HG03558 (cell line): ENCODE measurements at regions not wholly inside any gene's neighbourhood (a gene's known extent, or its start where the extent isn't known, plus 50 kb on each side); places are given as distances from the start of the nearest gene placed in this dataset.

Source experiments
- ATAC-seq: cut with Tn5 transposase; IDR thresholded peaks from one replicate; pipeline ENCODE4 v1.9.1; 2021; ENCODE audit warnings: moderate number of reproducible peaks; ENCODE audit not compliant: unreplicated experiment; ENCODE audit errors: extremely low read depth

DNA sequence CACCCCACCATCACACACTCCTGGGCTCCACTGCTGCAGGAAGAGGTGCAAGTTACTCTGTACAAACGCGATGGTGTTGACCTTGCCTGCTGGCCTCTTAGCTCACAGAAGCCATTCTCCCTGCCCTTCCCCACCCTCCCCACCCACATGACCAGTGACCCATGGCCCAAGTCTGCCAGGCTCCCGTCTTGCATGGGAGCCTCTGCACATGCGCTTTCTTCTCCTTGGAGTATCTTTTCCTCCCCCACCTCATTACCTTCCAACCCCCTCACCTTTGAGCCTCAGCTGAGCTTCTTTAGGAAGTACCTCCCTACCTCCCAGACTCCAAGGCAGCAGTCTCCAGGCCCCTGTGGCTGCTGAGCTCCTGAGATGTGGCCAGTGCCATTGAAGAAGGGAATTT, 337.7 kb upstream of the ZNF32 start:
- ATAC-seq: no peak

GRCh38 chr10:43985941-43986340, 337.3 kb upstream of the ZNF32 start:
- no peak for ATAC-seq

- ATAC-seq: no peak
Observed at GRCh38 chr10:43983856-43984271, 335.2 kb upstream of the ZNF32 start.

GRCh38 chr10:43983405-43983804, 334.7 kb upstream of the ZNF32 start:
- ATAC-seq: no peak

- ATAC-seq: no peak
Observed at GRCh38 chr10:43982250-43982649, 333.6 kb upstream of the ZNF32 start.

DNA sequence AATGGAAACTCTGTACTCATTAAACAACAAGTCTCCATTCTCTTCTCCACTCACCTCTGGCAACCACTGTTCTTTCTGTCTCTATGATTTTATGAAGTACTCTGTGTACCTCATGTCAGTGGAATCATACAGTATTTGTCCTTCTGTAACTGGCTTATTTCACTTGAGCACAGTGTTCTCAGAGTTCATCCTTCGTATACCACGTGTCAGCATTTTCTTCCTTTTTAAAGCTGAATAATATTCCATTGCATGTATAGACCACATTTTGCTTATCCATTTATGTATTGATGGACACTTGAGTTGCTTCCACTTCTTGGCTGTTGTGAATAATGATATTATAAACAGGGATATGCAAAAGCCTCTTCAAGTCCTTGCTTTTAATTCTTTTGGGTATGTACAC, 333.0 kb upstream of the ZNF32 start:
- ATAC-seq: no peak

DNA sequence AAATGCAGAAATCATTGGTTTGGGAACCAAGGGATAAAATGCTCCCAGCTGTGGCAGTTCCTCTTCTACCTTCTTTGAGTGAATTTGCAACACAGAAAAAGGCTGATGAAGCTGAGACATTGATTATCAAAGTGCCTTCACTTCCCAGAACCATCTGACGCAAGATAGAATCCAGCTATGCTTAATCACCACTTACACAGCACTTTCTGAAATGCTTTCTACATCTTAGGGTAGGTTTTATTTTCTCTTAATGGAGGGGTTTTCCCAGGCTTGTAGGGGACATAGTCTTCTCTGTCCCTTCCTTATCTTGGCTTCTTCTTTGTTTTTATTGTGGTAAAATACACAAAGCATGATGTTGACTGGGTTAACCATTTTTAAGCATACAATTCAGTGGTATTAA, 332.6 kb upstream of the ZNF32 start:
- ATAC-seq: no peak

DNA sequence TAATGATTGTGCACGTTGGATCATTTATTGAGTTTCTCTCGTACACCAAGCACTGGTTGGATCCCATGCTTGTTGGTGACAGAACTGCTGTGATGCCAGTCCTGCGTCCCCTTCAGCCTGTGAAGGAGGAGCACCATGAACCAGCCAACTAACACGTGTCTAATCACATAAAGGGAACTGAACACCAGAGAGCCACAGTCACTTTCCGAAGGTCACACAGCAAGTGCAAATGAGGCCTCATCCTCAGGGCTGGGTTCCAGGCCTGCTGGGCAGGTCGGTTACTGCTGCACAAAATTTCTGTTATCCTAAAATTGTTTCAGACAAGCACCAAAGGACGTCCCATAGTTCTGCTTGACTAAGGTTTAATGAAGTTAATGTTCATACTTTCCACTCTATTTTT, 332.0 kb upstream of the ZNF32 start:
- no peak for ATAC-seq

DNA sequence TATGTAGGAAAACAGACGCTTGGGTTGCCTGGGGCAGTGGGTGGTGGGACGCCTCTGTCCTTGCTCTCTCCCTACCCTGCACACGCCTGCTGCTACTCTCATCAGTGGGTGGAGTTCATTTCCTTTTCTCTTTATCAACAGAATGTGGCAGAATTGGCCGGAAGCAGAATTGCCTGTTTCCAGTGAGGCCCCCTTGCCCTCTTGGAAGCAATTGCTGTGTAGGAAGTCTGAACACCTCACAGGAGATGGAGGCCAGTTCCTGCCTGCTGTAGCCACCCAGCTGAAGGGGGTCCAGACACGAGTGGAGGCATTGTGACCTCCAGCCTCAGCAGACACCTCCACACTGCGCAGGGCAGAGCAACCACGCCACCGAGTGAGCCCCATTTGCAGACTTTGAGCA, 331.6 kb upstream of the ZNF32 start:
- ATAC-seq: no peak

GRCh38 chr10:43979551-43979950, 330.9 kb upstream of the ZNF32 start:
- no peak for ATAC-seq

DNA sequence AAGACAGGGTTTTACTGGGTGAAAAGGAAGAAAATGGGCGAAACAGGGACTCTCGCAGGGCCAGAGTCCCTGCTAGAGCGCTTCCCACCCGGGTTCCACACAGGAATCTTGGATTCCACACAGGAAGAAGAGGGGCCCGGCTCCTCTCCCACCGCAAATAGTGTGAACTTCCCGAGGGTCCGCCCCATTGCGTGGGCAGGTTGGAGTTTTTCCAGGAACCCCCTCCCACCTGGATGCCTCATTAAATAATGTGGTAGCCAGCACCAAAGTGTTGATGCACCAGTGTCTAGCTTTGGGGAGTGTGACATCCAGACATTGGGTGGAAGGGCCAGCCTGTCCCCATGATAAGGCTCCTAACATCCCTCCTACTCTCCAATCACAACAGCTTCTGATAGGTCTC, 330.3 kb upstream of the ZNF32 start:
- ATAC-seq: no peak

- ATAC-seq: no peak
Observed at GRCh38 chr10:43978091-43978490, 329.4 kb upstream of the ZNF32 start.

DNA sequence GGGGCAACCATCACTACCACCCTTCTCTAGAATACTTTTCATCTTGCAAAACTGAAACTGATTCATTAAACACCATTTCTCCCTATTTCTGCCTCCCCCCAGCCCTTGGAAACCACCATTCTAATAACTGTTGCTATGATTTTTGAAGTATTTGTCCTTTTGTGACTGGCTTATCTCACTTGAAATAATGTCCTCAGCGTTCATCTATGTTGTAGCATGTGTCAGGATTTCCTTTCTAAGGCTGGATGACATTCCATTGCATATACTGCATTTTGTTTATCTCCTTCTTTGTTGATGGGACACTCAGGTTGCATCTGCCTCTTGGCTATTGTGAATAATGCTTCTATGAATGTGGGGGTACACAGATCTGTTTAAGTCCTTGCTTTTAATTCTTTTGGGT, 327.6 kb upstream of the ZNF32 start:
- ATAC-seq: no peak

DNA sequence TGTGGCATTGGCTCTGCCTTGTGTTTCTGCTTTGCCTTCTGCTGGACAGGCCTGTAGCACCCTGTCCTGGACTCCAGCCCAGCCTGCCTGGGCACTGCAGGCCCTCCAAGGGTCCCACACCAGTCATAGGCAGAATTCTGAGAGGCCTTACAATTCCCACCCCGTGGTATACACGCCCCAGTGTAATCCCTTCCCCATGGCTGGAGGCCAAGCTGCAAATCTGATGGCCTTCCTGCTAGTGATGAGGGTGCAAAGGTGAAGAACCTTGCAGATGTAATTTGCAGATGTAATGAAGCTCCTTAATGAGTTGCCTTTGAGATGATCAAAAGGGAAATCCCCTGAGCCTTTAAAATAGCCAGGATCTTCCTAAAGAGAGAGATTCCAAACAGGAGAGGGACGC, 325.1 kb upstream of the ZNF32 start:
- ATAC-seq: no peak

GRCh38 chr10:43972976-43973647, 324.4 kb upstream of the ZNF32 start:
- no peak for ATAC-seq

DNA sequence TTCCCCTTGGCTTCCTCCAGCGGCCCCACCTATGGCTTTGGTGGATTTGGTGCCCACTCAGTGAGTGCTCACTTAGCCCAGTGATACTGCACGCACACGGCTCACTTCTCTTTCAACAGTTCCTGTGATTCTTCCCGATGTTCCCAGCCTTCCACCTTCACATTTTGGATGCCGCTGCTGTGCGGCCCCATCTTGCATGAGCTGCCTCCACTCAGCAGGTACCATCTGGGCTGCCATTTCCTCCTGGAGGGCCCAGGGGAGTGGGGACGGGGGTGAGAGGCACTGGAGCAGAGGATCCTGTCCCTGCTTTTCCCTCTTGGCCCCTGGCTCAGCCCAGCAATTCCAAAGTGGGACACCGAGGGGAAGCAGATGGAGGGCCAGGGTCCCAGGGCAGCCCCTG, 323.3 kb upstream of the ZNF32 start:
- ATAC-seq: no peak

DNA sequence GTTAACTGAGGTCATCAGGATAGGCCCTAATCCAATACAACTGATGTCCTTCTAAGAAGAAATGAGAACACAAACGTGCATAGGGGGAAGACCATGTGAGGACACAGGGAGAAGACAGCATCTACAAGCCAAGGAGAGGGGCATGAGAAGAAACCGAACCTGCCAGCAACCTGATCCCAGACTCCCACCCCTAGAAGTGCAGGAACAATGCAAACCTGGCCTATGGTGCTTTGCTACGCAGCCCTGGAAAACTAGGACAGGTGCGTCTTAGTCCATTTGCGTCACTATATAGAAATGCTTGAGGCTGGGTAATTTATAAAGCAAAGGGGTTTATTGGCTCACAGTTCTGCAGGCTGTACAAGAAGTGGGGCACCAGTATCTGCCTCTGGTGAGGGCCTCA, 322.6 kb upstream of the ZNF32 start:
- ATAC-seq: no peak

- no peak for ATAC-seq
Observed at GRCh38 chr10:43970717-43971116, 322.0 kb upstream of the ZNF32 start.

DNA sequence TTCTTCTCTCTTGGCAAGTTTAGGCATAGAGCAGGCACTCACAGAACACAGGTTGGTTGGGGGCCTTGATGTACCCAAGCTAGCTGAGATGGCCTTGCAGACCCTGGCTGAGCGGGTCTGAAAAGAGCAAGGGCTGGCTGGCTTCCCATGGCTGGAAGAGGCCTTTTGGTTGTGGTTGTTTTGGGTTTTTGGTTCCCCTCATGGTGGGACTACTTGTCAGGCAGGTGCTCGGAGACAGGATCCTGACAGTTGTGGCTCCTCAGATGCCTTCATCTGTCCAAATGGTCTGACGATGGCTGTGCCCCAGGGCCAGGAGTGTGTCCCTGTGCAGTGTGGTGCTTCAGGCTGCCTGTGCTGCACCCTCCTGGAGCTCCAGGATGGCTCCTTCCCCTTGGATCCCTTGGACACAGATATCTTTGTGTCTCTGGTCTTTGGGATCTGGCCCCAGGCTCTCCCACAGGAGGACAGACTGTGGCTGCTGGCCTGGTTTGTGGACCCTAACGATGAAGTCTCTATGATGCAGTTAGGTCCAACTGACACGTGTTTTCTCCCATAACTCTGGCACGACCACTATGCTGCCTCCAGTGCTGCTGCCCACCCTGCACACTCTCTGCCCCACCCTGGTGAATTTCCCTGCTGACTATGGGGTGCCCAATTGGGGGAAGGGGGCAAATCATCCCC, 321.5 kb upstream of the ZNF32 start:
- no peak for ATAC-seq

DNA sequence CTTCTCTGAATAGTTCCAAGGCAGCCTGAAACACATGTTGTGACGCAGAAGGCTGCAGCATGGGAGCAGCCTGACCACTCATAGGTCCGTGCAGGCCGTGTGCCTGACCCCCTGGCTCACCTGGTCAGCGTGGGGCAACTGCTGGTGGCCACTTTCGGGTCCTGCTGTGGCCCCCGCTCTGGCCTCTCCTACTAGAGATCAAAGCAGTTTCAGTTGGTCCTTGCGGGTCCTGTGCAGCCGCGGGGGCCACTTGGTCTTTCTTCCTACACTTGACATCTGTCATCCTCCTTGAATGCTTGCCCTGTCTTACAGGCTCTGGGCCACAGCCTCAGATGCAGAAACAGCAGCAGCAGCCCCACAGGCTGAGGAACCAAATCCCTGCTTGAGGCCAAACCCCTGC, 320.8 kb upstream of the ZNF32 start:
- ATAC-seq: no peak

GRCh38 chr10:43968961-43969360, 320.3 kb upstream of the ZNF32 start:
- no peak for ATAC-seq

DNA sequence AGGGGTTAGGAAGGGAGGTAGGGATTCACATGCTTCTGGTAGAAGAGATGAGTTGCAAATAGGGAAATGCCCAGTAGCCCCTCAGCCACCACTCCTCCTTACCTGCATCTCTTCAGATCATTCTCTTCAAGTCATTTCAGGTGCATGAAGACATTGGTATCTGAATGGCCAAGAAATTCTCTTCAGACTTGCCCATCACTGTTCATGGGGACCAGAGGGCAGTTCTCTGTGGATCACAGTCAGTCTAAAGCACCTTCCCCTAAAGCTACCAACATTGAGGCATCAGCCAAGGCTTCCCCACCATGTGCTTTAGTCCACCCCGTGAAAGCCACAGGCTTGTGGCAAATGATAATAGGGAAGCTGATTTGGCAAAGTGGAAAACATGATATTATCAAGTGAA, 319.4 kb upstream of the ZNF32 start:
- ATAC-seq: no peak
